HL-60 (cell line): ENCODE measurements at regions not wholly inside any gene's neighbourhood (a gene's known extent, or its start where the extent isn't known, plus 50 kb on each side); places are given as distances from the start of the nearest gene placed in this dataset.

Experiments used
- CTCF ChIP-seq: IDR thresholded peaks from one replicate; pipeline ENCODE4 v1.5.1; 2011; ENCODE audit warnings: low read length, control low read depth, inconsistent platforms; ENCODE audit not compliant: insufficient read depth
- GABPA ChIP-seq: IDR thresholded peaks from 2 replicates; pipeline ENCODE4 v1.6.1; 2012; ENCODE audit warnings: low read depth
- POLR2AphosphoS5 ChIP-seq: IDR thresholded peaks from 2 replicates; pipeline ENCODE4 v1.6.1; 2012; ENCODE audit warnings: low read depth
- REST ChIP-seq: IDR thresholded peaks from 2 replicates; pipeline ENCODE4 v1.6.1; 2012; ENCODE audit warnings: low read depth; ENCODE audit not compliant: insufficient replicate concordance

- no peak for TF ChIP-seq REST
- no peak for TF ChIP-seq CTCF
- no peak for TF ChIP-seq POLR2AphosphoS5
- no peak for TF ChIP-seq GABPA
Measured at GRCh38 chr4:122553432-122553831, 67.4 kb downstream of the IL21 start.
